NCI-H526 (cell line): ENCODE measurements at regions not wholly inside any gene's neighbourhood (a gene's known extent, or its start where the extent isn't known, plus 50 kb on each side); places are given as distances from the start of the nearest gene placed in this dataset.
"Not testable (repeated sequence)": the region's sequence is repeated elsewhere in the genome, so short reads cannot be mapped to it uniquely, and the experiment has no call there.

ENCODE experiments used
- DNase-seq, 2 experiments: peaks; one replicate each; lab custom pipeline; 2025; lab: John Stamatoyannopoulos, UW

DNA sequence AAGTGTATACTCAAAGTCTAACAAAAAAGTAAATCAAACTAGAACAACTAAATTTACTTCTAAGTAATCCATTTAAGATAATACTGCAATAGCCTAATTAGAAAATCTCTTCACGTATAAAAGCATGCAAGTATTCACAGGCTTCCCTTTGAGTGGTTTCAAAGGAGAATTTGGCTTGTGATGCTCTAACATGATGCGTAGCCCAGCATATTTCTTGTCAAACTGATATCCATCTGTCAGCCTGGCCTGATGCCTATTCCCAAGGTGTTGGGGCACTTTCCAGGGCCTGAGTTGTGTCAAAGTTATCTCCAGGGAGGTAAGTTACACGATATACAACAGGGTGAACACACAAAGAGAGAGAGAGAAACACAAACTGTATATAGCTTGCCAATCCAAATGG is 287.0 kb upstream of the MAGEB18 start:
- DNase-seq = no peak

- no peak for DNase-seq
Observed at GRCh38 chrX:25853002-25853479, 285.1 kb upstream of the MAGEB18 start.

- DNase-seq = no peak
Observed at GRCh38 chrX:25858273-25858880, 279.8 kb upstream of the MAGEB18 start.

DNA sequence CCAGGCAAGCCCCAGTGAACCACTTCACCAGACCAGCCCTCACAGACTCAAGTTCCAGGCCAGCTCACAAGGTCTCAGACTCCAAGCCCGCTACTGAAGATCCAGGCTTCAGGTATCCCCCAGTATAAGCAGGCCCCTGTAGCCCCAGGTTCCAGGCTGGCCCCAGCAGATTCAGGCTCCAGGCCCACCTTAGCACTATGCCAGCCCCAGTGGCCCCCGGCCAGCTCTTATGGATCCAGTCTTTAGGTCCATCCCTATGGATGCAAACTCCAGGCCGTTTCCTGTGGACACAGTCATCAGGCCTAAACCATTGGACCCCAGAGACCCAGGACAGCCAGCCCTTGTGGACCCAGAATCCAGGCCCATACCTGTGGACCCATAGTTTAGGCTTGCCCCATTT is 277.8 kb upstream of the MAGEB18 start:
- DNase-seq = no peak

DNA sequence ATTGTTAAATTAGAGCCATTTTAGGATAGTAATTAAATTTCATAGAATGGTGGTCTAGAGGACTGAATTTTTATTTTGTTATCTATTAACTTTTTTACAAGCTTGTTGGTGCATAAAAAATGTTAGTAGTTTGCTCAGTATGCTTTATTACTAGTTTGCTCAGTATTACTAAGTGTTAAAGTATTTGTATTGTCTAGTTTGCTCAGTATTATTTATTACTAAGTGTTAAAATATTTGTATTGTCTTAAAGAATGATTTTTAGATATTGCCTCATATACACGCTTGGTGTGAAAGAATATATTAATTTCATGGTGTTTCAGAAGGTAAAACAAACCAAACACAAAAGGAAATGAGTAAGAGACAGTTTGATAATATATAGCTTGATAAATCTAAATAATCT is 268.4 kb upstream of the MAGEB18 start:
- DNase-seq = no peak

DNA sequence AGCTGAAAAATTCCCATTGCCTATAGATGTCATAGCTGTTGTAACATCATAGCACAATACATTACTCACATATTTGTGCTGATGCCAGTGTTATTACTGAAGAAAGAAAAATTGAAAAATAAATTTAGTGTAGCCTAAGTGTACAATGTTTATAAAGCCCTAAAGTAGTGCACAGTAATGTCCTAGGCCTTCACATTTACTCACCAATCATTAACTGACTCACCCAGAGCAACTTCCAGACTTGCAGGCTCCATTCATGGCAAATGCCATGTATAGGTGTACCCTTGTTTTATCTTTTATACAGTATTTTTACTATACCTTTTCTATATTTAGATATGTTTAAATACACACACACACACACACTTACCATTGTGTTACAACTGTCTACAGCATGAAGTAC is 265.4 kb upstream of the MAGEB18 start:
- DNase-seq = no peak

DNA sequence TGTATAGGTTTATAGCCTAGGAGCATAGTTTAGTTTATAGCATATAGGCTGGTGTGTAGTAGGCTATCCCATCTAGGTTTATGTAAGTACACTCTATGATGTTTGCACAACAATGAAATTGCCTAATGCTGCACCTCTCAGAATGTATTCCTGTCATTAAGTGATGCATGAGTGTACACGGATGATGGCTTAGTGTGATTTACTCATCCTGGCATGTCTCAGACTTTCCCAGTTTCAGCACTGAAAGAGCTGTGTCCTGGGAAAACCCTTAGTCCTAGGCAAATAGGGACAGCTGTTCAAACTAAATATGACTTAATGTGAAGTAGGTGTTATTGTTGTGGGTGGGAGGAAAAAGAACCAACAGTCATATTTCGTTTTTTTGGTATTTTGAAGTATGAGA is 264.9 kb upstream of the MAGEB18 start:
- DNase-seq = peak; percentile 27 to 56

DNA sequence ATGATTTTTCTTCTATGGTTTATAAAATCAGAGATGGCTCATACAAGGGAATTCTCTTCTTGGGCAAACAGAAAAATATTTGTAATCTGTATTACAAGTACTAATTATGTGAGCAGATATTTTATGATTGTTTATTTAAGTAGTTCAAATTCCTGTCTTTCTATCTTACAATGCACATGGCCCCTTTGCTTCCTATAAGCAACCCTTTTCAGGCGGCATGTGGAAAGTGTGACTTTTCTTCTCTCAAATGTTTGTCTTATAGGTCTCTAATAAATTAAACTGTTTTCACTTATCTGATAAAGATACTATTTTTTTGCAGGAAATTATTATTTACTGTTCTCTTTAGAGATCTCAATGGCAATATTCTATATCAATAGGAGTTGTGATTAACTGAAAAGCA is 259.3 kb upstream of the MAGEB18 start:
- DNase-seq = no peak

DNA sequence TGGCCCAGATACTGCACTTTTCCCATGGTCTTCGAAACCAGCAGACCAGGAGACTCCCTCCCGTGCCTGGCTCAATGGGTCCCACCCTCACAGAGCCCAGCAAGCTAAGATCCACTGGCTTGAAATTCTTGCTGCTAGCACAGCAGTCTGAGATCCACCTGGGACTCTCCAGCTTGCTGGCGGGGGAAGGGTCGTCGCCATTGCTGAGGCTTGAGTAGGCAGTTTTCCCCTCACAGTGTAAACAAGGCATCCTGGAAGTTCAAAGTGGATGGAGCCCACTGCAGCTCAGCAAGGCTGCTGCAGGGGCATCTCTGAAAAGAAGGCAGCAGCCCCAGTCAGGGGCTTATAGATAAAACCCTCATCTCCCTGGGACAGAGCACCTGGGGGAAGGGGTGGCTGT is 255.6 kb upstream of the MAGEB18 start:
- not testable (repeated sequence) for DNase-seq

GRCh38 chrX:25897758-25898157 is 240.4 kb upstream of the MAGEB18 start:
- DNase-seq = no peak

DNA sequence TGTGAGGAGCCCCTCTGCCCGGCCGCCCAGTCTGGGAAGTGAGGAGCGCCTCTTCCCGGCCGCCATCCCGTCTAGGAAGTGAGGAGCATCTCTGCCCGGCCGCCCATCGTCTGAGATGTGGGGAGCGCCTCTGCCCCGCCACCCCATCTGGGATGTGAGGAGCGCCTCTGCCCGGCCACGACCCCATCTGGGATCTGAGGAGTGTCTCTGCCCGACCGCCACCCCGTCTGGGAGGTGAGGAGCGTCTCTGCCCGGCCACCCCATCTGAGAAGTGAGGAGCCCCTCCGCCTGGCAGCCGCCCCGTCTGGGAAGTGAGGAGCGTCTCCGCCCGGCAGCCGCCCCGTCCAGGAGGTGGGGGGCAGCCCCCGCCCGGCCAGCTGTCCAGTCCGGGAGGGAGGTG is 232.4 kb upstream of the MAGEB18 start:
- not testable (repeated sequence) for DNase-seq

- no peak for DNase-seq
Observed at GRCh38 chrX:25925946-25926345, 212.2 kb upstream of the MAGEB18 start.

GRCh38 chrX:25928316-25928715 is 209.8 kb upstream of the MAGEB18 start:
- no peak for DNase-seq

- no peak for DNase-seq
Observed at GRCh38 chrX:25941087-25941486, 197.1 kb upstream of the MAGEB18 start.

GRCh38 chrX:25941559-25942250 is 196.4 kb upstream of the MAGEB18 start:
- DNase-seq = no peak

GRCh38 chrX:25968920-25969319 is 169.2 kb upstream of the MAGEB18 start:
- DNase-seq = peak in 1 of 2 experiments; percentile 57

GRCh38 chrX:25976683-25977310 is 161.3 kb upstream of the MAGEB18 start:
- no peak for DNase-seq

DNA sequence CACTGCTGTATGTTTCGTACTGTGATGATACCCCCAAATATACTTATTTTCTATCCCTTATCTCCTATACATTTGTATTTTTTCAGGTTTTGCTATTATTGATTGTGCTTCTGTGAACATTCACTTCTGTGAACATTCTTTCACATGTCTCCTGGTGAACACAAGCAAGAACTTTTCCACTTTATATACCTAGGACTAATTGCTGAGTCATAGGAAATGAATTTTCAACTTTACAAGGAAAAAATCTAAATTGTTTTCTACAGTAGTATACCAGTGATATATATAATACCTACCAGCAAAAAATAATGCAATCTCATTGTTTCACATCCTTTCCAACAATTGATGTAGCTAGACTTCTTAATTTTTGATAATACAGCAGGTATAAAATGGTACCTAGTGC is 139.5 kb upstream of the MAGEB18 start:
- DNase-seq = no peak

DNA sequence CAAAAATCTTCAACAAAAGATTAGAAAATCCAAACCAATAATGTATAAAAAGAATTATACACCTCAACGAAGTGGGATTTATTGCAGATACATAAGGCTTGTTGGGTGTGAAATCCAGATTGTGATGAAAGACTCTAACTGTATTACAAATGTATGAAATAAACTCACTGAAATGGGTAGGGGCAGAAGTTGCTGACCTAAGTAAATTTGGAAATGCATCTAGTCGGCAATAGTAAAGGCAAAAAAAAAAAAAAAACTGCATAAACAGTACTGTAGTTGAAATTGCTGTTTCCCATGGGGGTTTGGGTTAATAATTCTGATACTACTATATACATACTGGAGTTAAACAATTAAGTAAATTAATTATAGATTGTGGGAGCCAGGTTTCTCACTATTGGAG is 130.7 kb upstream of the MAGEB18 start:
- DNase-seq = no peak

DNA sequence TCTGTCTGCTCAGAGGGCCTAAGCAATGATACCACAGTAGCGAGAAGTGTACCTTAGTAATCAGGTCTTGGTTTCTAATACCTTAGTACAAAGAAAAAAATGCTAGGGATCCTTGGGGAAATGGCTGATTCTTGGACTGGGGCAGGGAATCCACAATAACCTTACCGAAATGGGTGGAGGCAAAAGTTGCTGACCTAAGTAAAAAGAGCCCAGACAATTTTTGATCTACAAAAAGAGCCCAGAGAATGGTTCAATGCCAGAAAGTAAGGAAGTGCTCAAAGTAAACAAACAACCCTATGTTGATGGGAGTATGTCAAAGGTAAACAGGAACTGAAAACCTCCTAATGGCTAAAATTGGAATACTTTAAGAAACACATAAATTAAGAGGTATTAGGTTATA is 130.1 kb upstream of the MAGEB18 start:
- DNase-seq = no peak

DNA sequence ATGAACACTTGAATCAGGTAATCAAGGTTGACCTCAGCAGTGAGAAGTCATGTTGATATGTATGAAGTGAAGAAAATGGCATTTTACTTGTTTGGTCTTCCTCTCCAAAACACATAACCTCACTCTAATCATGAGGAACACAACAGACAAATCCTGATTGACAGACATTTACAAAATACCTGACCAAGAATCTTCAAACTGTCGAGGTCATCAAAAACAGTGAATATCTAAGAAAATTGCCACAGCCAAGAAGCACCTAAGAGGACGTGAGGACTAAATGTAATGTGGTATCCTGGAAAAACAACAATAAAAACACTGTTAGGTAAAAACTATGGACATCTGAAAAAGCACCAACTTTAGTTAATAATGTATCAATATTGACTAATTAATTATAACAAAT is 129.5 kb upstream of the MAGEB18 start:
- no peak for DNase-seq

DNA sequence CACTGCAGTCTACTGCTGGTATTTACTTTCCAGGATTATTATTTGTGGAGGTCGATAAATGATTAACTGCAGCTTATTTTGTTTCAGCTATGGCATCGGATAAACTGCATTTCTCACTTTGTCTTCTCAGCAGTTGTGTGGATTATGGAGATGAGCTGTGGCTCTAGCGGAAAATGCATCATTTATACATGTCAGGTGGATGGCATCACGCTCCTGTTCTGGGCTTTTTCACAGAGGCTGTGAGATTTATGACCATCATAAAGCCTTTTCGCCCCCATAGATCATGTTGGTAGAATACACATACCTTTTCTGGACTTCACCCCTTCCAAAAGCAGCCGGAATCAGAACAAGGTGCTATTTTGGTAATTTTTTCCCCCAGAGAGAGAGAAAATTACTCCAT is 118.8 kb upstream of the MAGEB18 start:
- DNase-seq = no peak

DNA sequence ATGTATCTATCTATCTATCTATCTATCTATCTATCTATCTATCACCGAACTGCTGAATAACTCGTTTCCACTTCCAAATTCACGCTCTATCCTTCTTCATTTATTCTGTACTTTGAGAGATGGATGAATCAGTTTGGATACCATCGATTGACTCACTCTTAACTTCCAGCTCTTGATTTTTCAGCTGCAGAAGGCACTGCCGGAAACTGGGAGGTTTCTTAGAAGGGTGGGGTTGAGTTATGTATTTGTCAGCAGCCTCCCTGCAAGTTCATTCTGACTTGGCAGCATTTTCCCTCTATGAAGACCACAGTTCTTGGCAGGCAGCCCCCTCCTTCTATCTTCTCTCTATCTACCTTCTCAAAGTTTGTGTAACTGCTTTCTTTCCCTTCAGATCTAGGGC is 112.0 kb upstream of the MAGEB18 start:
- DNase-seq = no peak
